ENCODE measurements at regions not wholly inside any gene's neighbourhood (a gene's known extent, or its start where the extent isn't known, plus 50 kb on each side); places are given as distances from the start of the nearest gene placed in this dataset.

DNA sequence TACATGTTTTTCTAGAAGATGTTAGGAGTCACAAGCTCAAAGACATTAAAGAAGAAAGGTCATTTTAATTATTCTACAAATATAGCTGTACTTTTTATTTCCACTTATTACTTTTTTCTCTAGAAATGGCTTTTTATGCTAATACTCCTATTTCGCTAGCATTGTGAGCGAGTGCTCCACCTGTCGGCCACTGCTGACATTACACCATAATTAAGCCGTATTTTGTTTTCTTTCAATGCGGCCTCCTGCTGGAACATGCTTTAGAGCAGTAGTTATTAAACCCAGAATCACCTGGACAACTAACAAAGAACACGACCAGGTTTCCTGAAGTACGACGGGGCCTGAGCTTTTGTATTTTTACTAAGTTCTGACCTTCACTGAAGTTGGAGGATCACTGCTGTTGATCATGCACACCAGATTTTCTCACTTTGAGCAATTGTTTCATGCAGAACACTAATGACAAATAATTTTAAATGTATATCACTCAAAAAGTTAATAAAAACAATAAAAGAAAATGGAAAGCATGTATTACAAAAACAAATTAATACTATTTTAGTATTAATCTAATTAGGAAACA is 74.1 kb upstream of the PAK5 start:
- Mint-ChIP-seq H3K9me3 (no peaks in the 10 kb centered on the region), H3K27me3 (peaks cover 6% of the 10 kb centered on the region), H3K36me3 (ENCODE audit: low read depth) (no peaks in the 10 kb centered on the region), H3K4me3 (no peak overlapping the region), H3K27ac (no peak overlapping the region), H3K4me1 (no peaks in the 10 kb centered on the region)
- DNase-seq: peak; percentile 26
- ChIA-PET CTCF (interaction anchor here (1.1 to 4.6 kb wide), 9 partner anchors 10 to 504 kb away, joined by 3 to 45 read pairs (median 3); no protein-coding TSS in a partner anchor), POLR2A (no interaction called here)

DNA sequence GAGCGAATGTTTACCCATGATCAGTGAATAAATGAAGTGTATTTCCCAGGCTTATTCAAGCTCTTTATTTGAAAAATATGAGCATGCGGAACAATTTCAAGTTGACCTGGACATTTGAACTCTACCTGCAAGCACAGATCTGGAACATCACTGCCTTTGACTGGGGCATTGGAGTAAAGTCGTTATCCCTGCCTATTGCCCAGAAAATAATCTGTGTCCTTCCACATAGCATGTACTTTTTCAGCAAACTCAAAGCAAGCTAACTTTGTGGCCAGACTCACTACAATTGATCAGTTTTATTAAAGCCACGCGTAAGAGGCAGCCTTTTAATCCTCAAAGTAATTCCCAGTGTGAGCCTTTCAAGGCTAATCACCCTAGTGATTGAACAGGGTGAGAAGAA is 73.4 kb upstream of the PAK5 start:
- Mint-ChIP-seq H3K27me3 (peaks cover 6% of the 10 kb centered on the region), H3K36me3 (ENCODE audit: low read depth) (no peaks in the 10 kb centered on the region), H3K4me1 (no peaks in the 10 kb centered on the region), H3K27ac (no peak overlapping the region), H3K4me3 (no peak overlapping the region), H3K9me3 (no peaks in the 10 kb centered on the region)
- DNase-seq: no peak
- CTCF ChIA-PET: interaction anchor here (1.1 to 4.6 kb wide), 7 partner anchors 9 to 504 kb away, joined by 3 to 45 read pairs (median 6); no protein-coding TSS in a partner anchor
- POLR2A ChIA-PET: no interaction called here

DNA sequence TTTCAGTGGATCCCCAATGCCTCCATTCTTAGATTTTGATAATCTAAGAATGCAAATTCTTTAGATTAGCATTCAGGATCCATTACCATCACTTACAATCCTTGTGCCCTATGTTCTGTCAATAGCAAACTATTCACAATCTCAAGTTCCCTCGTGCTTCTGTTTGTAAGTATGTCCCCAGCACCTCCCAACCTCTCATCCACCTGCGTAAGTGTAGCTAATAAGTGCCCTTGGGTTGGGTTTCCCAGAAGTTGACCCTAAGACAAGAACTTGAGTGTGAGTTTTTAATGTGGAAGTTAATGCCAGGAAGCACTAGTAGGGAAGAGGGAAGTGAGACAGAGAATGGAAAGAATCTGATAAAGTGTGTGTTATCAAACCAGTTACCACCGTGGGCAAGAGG is 72.6 kb upstream of the PAK5 start:
- no peaks in the 10 kb centered on the region for H3K9me3 Mint-ChIP-seq
- CTCF ChIA-PET: interaction anchor here (1.3 to 4.6 kb wide), 6 partner anchors 8 to 503 kb away, joined by 3 to 45 read pairs (median 10); no protein-coding TSS in a partner anchor
- POLR2A ChIA-PET: no interaction called here
- H3K4me3 Mint-ChIP-seq: no peak overlapping the region
- no peaks in the 10 kb centered on the region for H3K4me1 Mint-ChIP-seq
- H3K27me3 Mint-ChIP-seq: peaks cover 4% of the 10 kb centered on the region
- no peak for DNase-seq
- no peak overlapping the region for H3K27ac Mint-ChIP-seq
- H3K36me3 Mint-ChIP-seq (ENCODE audit: low read depth): no peaks in the 10 kb centered on the region

DNA sequence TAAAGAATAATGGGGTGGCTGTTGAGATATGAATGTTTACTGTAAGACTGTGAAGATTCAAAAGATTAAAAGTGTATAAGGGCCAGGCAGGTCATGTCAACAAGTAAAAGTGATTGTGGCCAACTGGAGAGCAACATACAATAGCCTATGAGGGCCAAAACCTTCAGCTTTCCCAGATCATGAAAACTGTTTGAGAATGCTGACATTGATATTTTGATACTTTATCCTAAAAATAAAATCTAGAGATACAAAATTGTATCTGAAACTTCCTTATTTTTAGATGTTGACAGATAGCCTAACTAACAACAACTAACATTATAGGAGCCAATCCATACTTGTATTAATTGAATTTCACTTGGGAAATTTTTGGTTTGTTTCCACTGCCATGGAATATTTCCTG is 70.3 kb upstream of the PAK5 start:
- Mint-ChIP-seq H3K27me3 (peaks cover 2% of the 10 kb centered on the region), H3K9me3 (no peaks in the 10 kb centered on the region), H3K36me3 (ENCODE audit: low read depth) (no peaks in the 10 kb centered on the region), H3K4me1 (no peaks in the 10 kb centered on the region), H3K4me3 (no peak overlapping the region), H3K27ac (no peak overlapping the region)
- POLR2A ChIA-PET: no interaction called here
- DNase-seq: no peak
- CTCF ChIA-PET: interaction anchor here (1.5 to 2.7 kb wide), 2 partner anchors 13 to 292 kb away, joined by 4 to 17 read pairs; no protein-coding TSS in a partner anchor

GRCh38 chr20:9903048-9903655 is 64.3 kb upstream of the PAK5 start:
- POLR2A ChIA-PET: no interaction called here
- H3K4me3 Mint-ChIP-seq: no peak overlapping the region
- no peaks in the 10 kb centered on the region for H3K4me1 Mint-ChIP-seq
- H3K36me3 Mint-ChIP-seq (ENCODE audit: low read depth): no peaks in the 10 kb centered on the region
- DNase-seq: no peak
- CTCF ChIA-PET: interaction anchor here (0.6 to 2.3 kb wide), 3 partner anchors 9 to 286 kb away, joined by 3 to 14 read pairs (median 5); no protein-coding TSS in a partner anchor
- no peaks in the 10 kb centered on the region for H3K27me3 Mint-ChIP-seq
- H3K9me3 Mint-ChIP-seq: no peaks in the 10 kb centered on the region
- no peak overlapping the region for H3K27ac Mint-ChIP-seq

- Mint-ChIP-seq H3K36me3 (ENCODE audit: low read depth) (no peaks in the 10 kb centered on the region), H3K27me3 (no peaks in the 10 kb centered on the region), H3K27ac (no peak overlapping the region), H3K4me1 (no peaks in the 10 kb centered on the region), H3K4me3 (no peak overlapping the region), H3K9me3 (no peaks in the 10 kb centered on the region)
- ChIA-PET CTCF (no interaction called here), POLR2A (no interaction called here)
- DNase-seq: no peak
These were observed 50.5 kb upstream of the PAK5 start for GRCh38 chr20:9889270-9889981.
